Lung (tissue), 11 donors: ENCODE measurements at regions not wholly inside any gene's neighbourhood (a gene's known extent, or its start where the extent isn't known, plus 50 kb on each side); places are given as distances from the start of the nearest gene placed in this dataset.

Experiments
- ATAC-seq: fragments of 200-7000 bp; cut with Tn5 transposase; one replicate; pipeline ENCODE4 v1.9.1; 2020; ENCODE audit warnings: moderate number of reproducible peaks; ENCODE audit not compliant: insufficient read depth, low FRiP score
- DNase-seq, 3 donors: peaks; one replicate each; pipeline ENCODE4 v3.0.0-alpha.2; 2013 to 2017
- H3K27ac ChIP-seq, 2 donors: one replicate each; pipeline ENCODE4 v1.5.1; 2013; ENCODE audit warnings: mild to moderate bottlenecking in 2 of 2, moderate library complexity in 2 of 2, control low read depth in 1 of 2, inconsistent platforms in 1 of 2, low read depth in 1 of 2, low read length in 1 of 2
- H3K27me3 ChIP-seq, 3 donors: one replicate each; pipeline ENCODE4 v1.5.1; 2013; ENCODE audit warnings: low read length in 2 of 3; ENCODE audit not compliant: control insufficient read depth in 3 of 3, insufficient read depth in 3 of 3
- H3K36me3 ChIP-seq, 4 donors: one replicate each; pipeline ENCODE4 v1.5.1; 2013; ENCODE audit warnings: low read length in 4 of 4, mild to moderate bottlenecking in 1 of 4, moderate library complexity in 1 of 4; ENCODE audit not compliant: control insufficient read depth in 4 of 4, insufficient read depth in 4 of 4
- H3K4me1 ChIP-seq, 5 donors: one replicate each; pipeline ENCODE4 v1.5.1; 2013; ENCODE audit warnings: low read length in 5 of 5, mild to moderate bottlenecking in 2 of 5, moderate library complexity in 1 of 5; ENCODE audit not compliant: control insufficient read depth in 5 of 5, insufficient read depth in 5 of 5
- H3K4me3 ChIP-seq: one replicate; pipeline ENCODE4 v1.5.1; 2013; ENCODE audit warnings: mild to moderate bottlenecking, control low read depth, moderate library complexity
- H3K9ac ChIP-seq, 2 donors: one replicate each; pipeline ENCODE4 v1.5.1; 2013; ENCODE audit warnings: low read length in 2 of 2, control low read depth in 1 of 2; ENCODE audit not compliant: insufficient read depth in 1 of 2
- H3K9me3 ChIP-seq, 4 donors: one replicate each; pipeline ENCODE4 v1.5.1; 2013; ENCODE audit warnings: low read length in 3 of 4, mild to moderate bottlenecking in 1 of 4, moderate library complexity in 1 of 4; ENCODE audit not compliant: control insufficient read depth in 4 of 4, insufficient read depth in 3 of 4
- WGBS, 2 donors: extraction: QIAGEN DNeasy Blood & Tissue Kit; methylation state at CpG; one replicate each; pipeline ENCODE4 v1.1.7; 2013; 5-methylcytosine and 5-hydroxymethylcytosine counted together
- TF ChIP-seq, protein P1 (sequence below): IDR thresholded peaks from 2 replicates; pipeline ENCODE4 v1.5.1; 2012; ENCODE audit warnings: mild to moderate bottlenecking; ENCODE audit errors: control extremely low read depth, extremely low read depth
- donor health status: control.
- donor health status: control.
- donor health status: Bipolar disorder and iron deficiency.
- donor health status: healthy.
- donor health status: DM: yes; HTN: yes; CAD: no.

DNA sequence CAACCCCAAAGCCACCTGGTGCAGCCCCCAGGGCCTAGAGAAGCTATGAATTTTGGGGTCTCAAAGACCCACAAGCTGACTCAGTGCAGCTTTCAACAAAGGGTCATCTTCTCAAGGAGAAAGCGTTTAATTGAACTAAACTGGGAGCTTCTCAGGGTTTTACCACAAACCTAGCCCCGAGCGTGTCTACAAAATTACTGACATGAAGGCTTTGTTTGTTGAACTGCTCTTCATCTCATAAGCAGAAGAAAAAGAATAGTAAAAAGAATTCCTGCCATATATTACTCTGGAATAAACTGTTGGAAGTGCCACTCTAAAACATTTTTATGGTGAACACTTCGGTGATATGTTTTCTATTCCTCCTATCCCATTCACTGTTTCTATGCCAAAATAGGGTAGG is 50.8 kb upstream of the INCENP start:
- H3K9ac ChIP-seq: no peak overlapping the region
- ATAC-seq: no peak
- TF ChIP-seq, protein P1, sequence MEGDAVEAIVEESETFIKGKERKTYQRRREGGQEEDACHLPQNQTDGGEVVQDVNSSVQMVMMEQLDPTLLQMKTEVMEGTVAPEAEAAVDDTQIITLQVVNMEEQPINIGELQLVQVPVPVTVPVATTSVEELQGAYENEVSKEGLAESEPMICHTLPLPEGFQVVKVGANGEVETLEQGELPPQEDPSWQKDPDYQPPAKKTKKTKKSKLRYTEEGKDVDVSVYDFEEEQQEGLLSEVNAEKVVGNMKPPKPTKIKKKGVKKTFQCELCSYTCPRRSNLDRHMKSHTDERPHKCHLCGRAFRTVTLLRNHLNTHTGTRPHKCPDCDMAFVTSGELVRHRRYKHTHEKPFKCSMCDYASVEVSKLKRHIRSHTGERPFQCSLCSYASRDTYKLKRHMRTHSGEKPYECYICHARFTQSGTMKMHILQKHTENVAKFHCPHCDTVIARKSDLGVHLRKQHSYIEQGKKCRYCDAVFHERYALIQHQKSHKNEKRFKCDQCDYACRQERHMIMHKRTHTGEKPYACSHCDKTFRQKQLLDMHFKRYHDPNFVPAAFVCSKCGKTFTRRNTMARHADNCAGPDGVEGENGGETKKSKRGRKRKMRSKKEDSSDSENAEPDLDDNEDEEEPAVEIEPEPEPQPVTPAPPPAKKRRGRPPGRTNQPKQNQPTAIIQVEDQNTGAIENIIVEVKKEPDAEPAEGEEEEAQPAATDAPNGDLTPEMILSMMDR: no peak

DNA sequence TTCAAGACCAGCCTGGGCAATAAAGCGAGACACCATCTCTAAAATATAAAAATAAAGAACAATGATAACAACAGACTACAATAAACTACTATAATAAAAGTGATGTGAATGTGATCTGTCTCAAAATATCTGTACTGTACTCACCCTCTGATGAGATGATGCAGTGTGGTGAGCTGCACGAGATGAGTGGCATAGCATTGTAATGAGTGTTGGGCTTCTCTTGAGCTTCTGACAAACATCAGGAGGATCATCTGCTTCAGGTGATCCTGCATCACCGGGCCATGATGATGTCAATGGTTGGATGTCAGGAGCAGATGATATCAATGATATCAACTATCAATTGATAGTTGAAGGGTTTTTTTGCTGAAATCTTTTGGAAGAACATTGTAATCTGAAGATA is 52.4 kb upstream of the INCENP start:
- no peaks in the 10 kb centered on the region for H3K27me3 ChIP-seq
- TF ChIP-seq, protein P1: no peak
- no peaks in the 10 kb centered on the region for H3K36me3 ChIP-seq
- H3K27ac ChIP-seq: no peak overlapping the region
- 90 to 95% methylated on average over 3 of the region's 3 CpGs for WGBS, 2 donors
- ATAC-seq (no peak), DNase-seq (no peak)
- no peaks in the 10 kb centered on the region for H3K9me3 ChIP-seq
- H3K4me3 ChIP-seq: no peak overlapping the region
- H3K9ac ChIP-seq: no peak overlapping the region
- H3K4me1 ChIP-seq: no peaks in the 10 kb centered on the region

More for the DNA sequence above, 50.8 kb upstream of the INCENP start:
- Histone ChIP-seq H3K9me3 (no peaks in the 10 kb centered on the region), H3K27ac (no peak overlapping the region), H3K36me3 (no peaks in the 10 kb centered on the region), H3K4me3 (no peak overlapping the region), H3K27me3 (no peaks in the 10 kb centered on the region), H3K4me1 (no peaks in the 10 kb centered on the region)
- no peak for DNase-seq
- WGBS, 2 donors: 94 to 97% methylated on average over 4 of the region's 4 CpGs

DNA sequence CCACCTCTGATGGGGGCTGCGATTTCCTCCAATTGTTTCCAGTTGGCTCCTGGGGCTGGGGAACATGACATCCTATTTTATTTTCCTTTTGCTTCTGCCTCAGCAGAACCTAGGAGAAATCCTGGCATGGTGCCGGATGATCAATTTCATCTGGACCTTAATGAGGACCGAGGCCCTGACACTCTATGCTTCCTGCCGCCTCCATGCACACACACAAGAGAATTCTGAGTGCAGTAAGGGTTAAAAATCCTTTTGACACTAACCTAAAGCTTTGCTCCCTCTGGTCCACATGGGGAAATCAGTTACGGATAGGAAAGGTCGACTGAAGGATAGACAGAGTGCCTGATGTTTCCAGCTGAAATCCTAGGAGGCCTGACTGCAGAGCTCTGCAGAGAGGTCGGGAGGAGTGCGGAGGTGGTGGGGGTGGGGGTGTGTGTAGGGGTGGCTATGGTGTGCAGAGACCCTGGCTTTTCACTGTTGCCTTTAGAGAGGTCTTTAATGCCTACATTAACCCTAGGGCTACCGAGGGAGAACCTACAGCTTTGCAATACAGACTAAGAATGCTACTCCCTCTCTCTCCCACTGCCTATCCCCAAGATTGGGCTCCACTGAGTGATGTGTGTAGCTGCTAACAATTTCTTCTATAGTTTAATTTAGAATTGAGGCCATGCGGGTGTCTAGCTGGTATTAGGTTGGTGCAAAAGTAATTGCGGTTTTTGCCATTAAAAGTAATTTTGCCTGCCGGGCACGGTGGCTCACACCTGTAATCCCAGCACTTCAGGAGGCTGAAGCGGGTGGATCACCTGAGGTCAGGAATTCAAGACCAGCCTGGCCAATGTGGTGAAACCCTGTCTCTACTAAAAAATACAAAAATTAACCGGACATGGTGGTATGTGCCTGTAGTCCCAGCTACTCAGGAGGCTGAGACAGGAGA is 53.6 kb upstream of the INCENP start:
- TF ChIP-seq, protein P1: no peak
- Histone ChIP-seq H3K27ac (no peak overlapping the region), H3K4me1 (no peaks in the 10 kb centered on the region), H3K9me3 (no peaks in the 10 kb centered on the region), H3K9ac (no peak overlapping the region), H3K27me3 (no peaks in the 10 kb centered on the region), H3K4me3 (no peak overlapping the region), H3K36me3 (no peaks in the 10 kb centered on the region)
- DNase-seq: peak in 1 of 3 donors; percentile 33
- no peak for ATAC-seq
- 72 to 83% methylated on average over 15 of the region's 15 CpGs for WGBS, 2 donors
